Stimulated activated CD4-positive, alpha-beta T cell treated with anti-CD3 and anti-CD28 coated beads, Interleukin-15, amount 100 ng/mL, for 48 hours (primary cell): ENCODE measurements at regions not wholly inside any gene's neighbourhood (a gene's known extent, or its start where the extent isn't known, plus 50 kb on each side); places are given as distances from the start of the nearest gene placed in this dataset.

ENCODE experiments used
- DNase-seq, 2 donors: peaks; one replicate each; pipeline ENCODE4 v3.0.0-alpha.2; 2020; ENCODE audit warnings: low read depth in 2 of 2

GRCh38 chr7:22657479-22657878, 69.5 kb upstream of the IL6 start:
- DNase-seq, result no peak

GRCh38 chr7:22655781-22656180, 71.2 kb upstream of the IL6 start:
- no peak for DNase-seq

DNA sequence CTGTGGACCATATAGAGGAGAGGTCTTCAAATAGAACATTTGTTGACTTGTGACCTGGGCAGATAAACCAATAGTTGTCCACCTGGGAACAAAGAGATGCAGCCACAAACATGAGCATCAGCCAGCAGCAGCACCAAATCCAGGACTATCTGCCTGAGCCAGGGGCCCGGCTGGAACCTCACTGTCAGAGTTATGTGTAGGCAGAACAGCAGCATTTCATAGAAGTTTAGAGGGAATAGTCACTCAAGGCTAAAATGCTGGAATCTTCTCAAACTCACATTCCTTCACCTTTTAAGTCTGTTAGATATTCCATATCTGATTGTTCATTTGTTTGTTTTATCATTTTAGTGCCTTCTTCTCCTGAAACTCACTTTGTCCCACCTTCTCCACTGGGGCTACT, 72.2 kb upstream of the IL6 start:
- no peak for DNase-seq

- DNase-seq, result no peak
Measured at GRCh38 chr7:22653951-22654350, 73.0 kb upstream of the IL6 start.

GRCh38 chr7:22651534-22652243, 75.3 kb upstream of the IL6 start:
- no peak for DNase-seq

- DNase-seq, result no peak
Measured at GRCh38 chr7:22651036-22651435, 76.0 kb upstream of the IL6 start.

- DNase-seq, result no peak
Measured at GRCh38 chr7:22649686-22650085, 77.3 kb upstream of the IL6 start.

GRCh38 chr7:22647451-22648257, 79.3 kb upstream of the IL6 start:
- no peak for DNase-seq

DNA sequence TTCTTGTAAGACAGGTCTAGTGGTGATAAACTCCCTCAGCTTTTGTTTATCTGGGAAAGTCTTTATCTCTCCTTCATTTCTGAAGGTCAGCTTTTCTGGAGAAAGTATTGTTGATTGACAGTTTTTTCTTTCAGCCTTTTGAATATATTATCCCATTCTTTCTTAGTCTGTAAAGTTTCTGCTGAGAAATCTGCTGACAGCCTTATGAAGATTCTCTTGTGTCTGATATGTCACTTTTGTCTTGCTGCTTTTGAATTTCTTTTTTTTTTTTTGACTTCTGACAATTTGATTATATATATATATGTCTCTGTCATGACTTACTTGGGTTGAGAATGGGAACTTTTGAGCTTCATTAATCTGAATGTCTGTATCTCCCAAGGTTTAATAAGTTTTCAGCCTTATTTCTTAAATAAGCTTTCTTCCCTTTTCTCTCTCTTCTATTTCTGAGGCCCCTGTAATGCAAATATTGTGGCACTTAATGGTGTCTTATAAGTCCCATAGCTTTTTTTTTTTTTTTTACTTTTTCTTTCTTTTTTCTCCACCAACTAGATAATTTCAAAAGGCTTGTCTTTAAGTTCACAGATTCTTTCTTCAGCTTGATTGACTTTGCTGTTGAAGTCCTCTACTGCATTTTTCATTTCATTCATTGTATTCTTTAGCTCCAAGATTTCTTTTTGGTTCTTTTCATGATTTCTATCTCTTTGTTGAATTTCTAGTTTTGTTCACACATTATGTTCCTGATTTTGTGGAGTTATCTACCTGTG, 81.4 kb upstream of the IL6 start:
- DNase-seq, result no peak

- DNase-seq, result no peak
Measured at GRCh38 chr7:22642454-22642853, 84.5 kb upstream of the IL6 start.

DNA sequence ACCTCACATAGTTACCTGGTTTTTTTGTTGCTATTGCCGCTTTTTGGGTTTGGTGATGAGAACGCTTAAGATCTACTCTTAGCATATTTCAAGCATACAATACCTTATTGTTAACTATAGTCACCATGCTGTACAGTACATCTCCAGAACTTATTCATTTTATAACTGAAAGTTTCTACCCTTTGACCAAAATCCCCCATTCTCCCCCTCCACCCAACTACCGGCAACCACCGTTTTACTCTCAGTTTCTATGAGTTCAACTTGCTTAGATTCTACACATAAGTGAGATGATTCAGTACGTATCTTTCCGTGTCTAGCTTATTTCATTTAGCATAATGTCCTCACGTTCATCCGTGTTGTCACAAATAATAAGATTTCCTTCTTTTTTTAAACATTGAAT, 86.7 kb upstream of the IL6 start:
- DNase-seq, result peak; percentile 41 to 45

GRCh38 chr7:22639396-22639795, 87.6 kb upstream of the IL6 start:
- DNase-seq, result no peak

DNA sequence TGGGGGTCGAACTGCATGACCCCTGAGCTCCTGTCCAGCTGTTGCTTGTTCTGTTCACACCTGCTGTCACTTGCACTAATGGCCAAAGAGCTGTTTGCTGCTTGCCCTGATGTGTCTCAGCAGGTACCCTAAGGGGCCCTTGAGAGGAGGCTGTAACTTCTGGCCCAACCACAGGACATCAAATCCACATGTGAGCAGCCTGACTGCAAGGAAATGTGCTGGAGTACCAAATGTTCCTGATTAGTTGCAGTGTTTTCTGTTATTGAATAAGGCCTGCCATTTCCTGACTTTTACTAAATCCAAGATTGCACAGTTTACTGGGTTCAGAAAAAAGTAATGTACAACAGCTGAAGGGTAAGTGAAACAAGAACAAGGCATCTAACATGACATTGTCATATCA, 91.7 kb upstream of the IL6 start:
- DNase-seq, result no peak

- DNase-seq, result no peak
Measured at GRCh38 chr7:22633954-22634474, 93.0 kb upstream of the IL6 start.

GRCh38 chr7:22633286-22633953, 93.6 kb upstream of the IL6 start:
- no peak for DNase-seq

DNA sequence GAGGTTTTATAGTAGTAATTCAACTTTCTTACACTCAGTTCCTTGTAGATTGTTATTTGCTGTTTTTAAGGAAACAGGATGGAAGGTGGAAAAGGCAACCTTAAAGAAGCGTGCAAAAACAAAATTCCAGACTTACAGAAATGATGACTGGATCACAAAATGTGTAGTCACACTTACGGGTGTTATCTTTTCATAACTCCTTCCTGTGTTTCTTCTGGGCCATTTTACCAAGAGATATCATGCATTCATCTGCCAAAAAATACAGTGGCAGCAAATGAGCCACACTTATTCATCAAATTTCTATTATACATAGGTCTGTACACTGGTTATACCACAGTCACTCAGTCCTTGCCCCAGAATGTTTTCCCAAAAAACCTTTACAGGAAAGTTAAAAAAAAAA, 94.3 kb upstream of the IL6 start:
- no peak for DNase-seq

GRCh38 chr7:22631730-22632129, 95.3 kb upstream of the IL6 start:
- DNase-seq, result no peak

DNA sequence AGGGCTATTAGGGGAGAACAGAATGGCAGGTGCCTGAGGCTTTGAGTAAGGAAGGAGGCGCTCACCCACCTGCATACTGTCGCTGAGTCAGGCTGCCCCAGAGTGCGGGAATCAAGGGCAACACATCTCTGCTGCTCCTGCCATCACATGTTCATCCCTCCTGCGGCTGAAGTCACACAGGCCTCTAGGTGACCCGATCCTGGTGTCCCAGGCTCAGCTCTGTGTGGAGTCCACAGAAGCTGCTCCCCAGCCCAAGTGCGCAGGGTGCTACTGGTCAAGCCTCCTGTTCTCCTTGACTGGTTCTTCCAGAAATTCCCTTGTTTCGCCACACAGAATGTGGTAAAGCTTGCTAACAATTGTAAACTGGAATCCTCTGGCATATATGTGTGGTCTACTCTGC, 96.9 kb upstream of the IL6 start:
- no peak for DNase-seq

GRCh38 chr7:22629056-22629455, 97.9 kb upstream of the IL6 start:
- DNase-seq, result no peak

DNA sequence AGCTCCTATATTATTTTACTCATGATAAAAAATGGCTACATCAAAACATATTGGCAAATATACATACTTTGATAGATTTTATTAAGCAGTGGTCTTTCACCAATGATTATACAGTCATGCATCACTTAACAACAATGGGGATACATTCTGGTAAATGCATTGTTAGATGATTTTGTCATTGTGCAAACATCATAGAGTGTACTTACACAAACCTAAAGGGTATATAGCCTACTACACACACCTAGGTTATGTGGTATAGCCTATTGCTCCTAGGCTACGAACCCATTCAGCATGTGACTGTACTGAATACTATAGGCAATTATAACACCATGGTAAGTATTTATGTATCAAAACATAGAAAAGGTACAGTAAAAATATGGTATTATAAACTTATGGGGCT, 98.9 kb upstream of the IL6 start:
- no peak for DNase-seq

- DNase-seq, result no peak
Measured at GRCh38 chr7:22627136-22627535, 99.9 kb upstream of the IL6 start.

GRCh38 chr7:22625251-22625650, 101.7 kb upstream of the IL6 start:
- DNase-seq, result no peak
